HepG2 (cell line): ENCODE measurements at regions not wholly inside any gene's neighbourhood (a gene's known extent, or its start where the extent isn't known, plus 50 kb on each side); places are given as distances from the start of the nearest gene placed in this dataset.

Experiments used
- POLR2A ChIP-seq, 2 experiments: IDR thresholded peaks; 2 replicates each; pipeline ENCODE4 v1.6.1; 2011; ENCODE audit warnings: low read depth in 2 of 2, low read length in 2 of 2, mild to moderate bottlenecking in 1 of 2, moderate library complexity in 1 of 2; ENCODE audit not compliant: insufficient read depth in 1 of 2
- ZKSCAN1 ChIP-seq: fragments of 150-350 bp; IDR thresholded peaks from 2 replicates; pipeline ENCODE4 v1.6.1; 2014; ENCODE audit warnings: low read length
- TF ChIP-seq, protein P1 (sequence below): sonication (generic); formaldehyde crosslinking; IDR thresholded peaks from 2 replicates; pipeline ENCODE4 v1.4.0; 2020; ENCODE audit warnings: missing genetic modification reagents, borderline replicate concordance
- TF ChIP-seq, protein P2 (sequence below): sonication (generic); formaldehyde crosslinking; IDR thresholded peaks from 2 replicates; pipeline ENCODE4 v1.5.0; 2020; ENCODE audit warnings: mild to moderate bottlenecking, missing genetic modification reagents, moderate library complexity

DNA sequence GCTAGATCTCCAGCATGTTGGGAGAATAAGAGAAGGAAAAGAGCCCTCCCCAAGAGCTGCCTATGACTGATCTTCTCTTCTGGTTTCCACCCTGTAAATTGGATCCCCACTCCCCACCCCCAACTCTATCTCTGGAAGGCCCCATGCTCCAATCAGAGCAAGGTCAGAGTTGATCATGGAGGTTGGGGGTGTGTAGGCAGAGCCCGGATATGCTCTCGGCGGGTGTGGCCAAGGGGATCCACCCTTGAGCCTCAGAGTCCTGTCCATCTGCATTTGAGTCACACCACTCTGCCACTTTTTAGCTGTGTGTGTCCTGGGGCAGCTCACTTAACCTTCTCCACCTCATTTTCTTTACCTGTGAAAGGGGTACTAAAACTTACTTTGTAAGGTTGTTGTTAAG, 79.5 kb downstream of the NAV1 start:
- TF ChIP-seq POLR2A (IDR thresholded peaks at IDR 0.05; ENCODE audit: insufficient read depth in 1 of 2, low read depth in 2 of 2, low read length in 2 of 2): no peak
- TF ChIP-seq, protein P1, sequence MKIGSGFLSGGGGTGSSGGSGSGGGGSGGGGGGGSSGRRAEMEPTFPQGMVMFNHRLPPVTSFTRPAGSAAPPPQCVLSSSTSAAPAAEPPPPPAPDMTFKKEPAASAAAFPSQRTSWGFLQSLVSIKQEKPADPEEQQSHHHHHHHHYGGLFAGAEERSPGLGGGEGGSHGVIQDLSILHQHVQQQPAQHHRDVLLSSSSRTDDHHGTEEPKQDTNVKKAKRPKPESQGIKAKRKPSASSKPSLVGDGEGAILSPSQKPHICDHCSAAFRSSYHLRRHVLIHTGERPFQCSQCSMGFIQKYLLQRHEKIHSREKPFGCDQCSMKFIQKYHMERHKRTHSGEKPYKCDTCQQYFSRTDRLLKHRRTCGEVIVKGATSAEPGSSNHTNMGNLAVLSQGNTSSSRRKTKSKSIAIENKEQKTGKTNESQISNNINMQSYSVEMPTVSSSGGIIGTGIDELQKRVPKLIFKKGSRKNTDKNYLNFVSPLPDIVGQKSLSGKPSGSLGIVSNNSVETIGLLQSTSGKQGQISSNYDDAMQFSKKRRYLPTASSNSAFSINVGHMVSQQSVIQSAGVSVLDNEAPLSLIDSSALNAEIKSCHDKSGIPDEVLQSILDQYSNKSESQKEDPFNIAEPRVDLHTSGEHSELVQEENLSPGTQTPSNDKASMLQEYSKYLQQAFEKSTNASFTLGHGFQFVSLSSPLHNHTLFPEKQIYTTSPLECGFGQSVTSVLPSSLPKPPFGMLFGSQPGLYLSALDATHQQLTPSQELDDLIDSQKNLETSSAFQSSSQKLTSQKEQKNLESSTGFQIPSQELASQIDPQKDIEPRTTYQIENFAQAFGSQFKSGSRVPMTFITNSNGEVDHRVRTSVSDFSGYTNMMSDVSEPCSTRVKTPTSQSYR (CRISPR knock-in tag): no peak
- TF ChIP-seq, protein P2, sequence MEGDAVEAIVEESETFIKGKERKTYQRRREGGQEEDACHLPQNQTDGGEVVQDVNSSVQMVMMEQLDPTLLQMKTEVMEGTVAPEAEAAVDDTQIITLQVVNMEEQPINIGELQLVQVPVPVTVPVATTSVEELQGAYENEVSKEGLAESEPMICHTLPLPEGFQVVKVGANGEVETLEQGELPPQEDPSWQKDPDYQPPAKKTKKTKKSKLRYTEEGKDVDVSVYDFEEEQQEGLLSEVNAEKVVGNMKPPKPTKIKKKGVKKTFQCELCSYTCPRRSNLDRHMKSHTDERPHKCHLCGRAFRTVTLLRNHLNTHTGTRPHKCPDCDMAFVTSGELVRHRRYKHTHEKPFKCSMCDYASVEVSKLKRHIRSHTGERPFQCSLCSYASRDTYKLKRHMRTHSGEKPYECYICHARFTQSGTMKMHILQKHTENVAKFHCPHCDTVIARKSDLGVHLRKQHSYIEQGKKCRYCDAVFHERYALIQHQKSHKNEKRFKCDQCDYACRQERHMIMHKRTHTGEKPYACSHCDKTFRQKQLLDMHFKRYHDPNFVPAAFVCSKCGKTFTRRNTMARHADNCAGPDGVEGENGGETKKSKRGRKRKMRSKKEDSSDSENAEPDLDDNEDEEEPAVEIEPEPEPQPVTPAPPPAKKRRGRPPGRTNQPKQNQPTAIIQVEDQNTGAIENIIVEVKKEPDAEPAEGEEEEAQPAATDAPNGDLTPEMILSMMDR: no peak
- no peak for TF ChIP-seq ZKSCAN1
